ENCODE measurements at regions not wholly inside any gene's neighbourhood (a gene's known extent, or its start where the extent isn't known, plus 50 kb on each side); places are given as distances from the start of the nearest gene placed in this dataset.

- DNase-seq (ENCODE audit: low read depth in 2 of 2): no peak
- no peak overlapping the region for H3K4me2 ChIP-seq (ENCODE audit: extremely low read depth, insufficient read depth, low read length)
- no peak overlapping the region for H3K9ac ChIP-seq (ENCODE audit: insufficient read depth, low read length)
- no peak overlapping the region for H3K27ac ChIP-seq (ENCODE audit: insufficient read depth, low read length)
- H4K20me1 ChIP-seq (ENCODE audit: control insufficient read depth, extremely low read depth, insufficient read depth, low read length): no peaks in the 10 kb centered on the region
- no peak overlapping the region for H2AFZ ChIP-seq (ENCODE audit: low read length)
- no peaks in the 10 kb centered on the region for H3K36me3 ChIP-seq (ENCODE audit: control insufficient read depth, insufficient read depth, low read length)
- H3K9me3 ChIP-seq (ENCODE audit: control insufficient read depth, insufficient read depth, low read depth, low read length): no peaks in the 10 kb centered on the region
- no peaks in the 10 kb centered on the region for H3K4me1 ChIP-seq (ENCODE audit: control insufficient read depth, extremely low read depth, insufficient read depth, low read length)
- no peak for TF ChIP-seq CTCF (conservative IDR thresholded peaks at IDR 0.05 in 1 of 2, IDR thresholded peaks at IDR 0.05 in 1 of 2; ENCODE audit: low read depth in 1 of 2, low read length in 2 of 2)
- no peak for TF ChIP-seq EZH2 (IDR thresholded peaks at IDR 0.05; ENCODE audit: low read length, missing control alignments)
- no peaks in the 10 kb centered on the region for H3K79me2 ChIP-seq (ENCODE audit: control insufficient read depth, insufficient read depth, low read length)
- H3K4me3 ChIP-seq (replicated peaks in 1 of 4; ENCODE audit: control extremely low read depth in 1 of 4, insufficient read depth in 1 of 4, low read depth in 3 of 4, low read length in 4 of 4): no peak overlapping the region
- H3K27me3 ChIP-seq (ENCODE audit: control insufficient read depth, insufficient read depth, low read length): no peaks in the 10 kb centered on the region
Measured at GRCh38 chr17:54235571-54235970, 412.8 kb downstream of the KIF2B start.

GRCh38 chr17:54237911-54238515 is 415.3 kb downstream of the KIF2B start:
- Histone ChIP-seq H3K79me2 (ENCODE audit: control insufficient read depth, insufficient read depth, low read length) (no peaks in the 10 kb centered on the region), H4K20me1 (ENCODE audit: control insufficient read depth, extremely low read depth, insufficient read depth, low read length) (no peaks in the 10 kb centered on the region), H3K4me3 (replicated peaks in 1 of 4; ENCODE audit: control extremely low read depth in 1 of 4, insufficient read depth in 1 of 4, low read depth in 3 of 4, low read length in 4 of 4) (no peak overlapping the region), H3K9me3 (ENCODE audit: control insufficient read depth, insufficient read depth, low read depth, low read length) (no peaks in the 10 kb centered on the region), H3K9ac (ENCODE audit: insufficient read depth, low read length) (no peak overlapping the region), H3K4me1 (ENCODE audit: control insufficient read depth, extremely low read depth, insufficient read depth, low read length) (no peaks in the 10 kb centered on the region), H3K27me3 (ENCODE audit: control insufficient read depth, insufficient read depth, low read length) (no peaks in the 10 kb centered on the region), H2AFZ (ENCODE audit: low read length) (no peak overlapping the region), H3K4me2 (ENCODE audit: extremely low read depth, insufficient read depth, low read length) (no peak overlapping the region), H3K27ac (ENCODE audit: insufficient read depth, low read length) (no peak overlapping the region), H3K36me3 (ENCODE audit: control insufficient read depth, insufficient read depth, low read length) (no peaks in the 10 kb centered on the region)
- TF ChIP-seq EZH2 (IDR thresholded peaks at IDR 0.05; ENCODE audit: low read length, missing control alignments): no peak
- TF ChIP-seq CTCF (conservative IDR thresholded peaks at IDR 0.05 in 1 of 2, IDR thresholded peaks at IDR 0.05 in 1 of 2; ENCODE audit: low read depth in 1 of 2, low read length in 2 of 2): no peak
- DNase-seq (ENCODE audit: low read depth in 2 of 2): no peak

- no peak for DNase-seq (ENCODE audit: low read depth in 2 of 2)
- Histone ChIP-seq H2AFZ (ENCODE audit: low read length) (no peak overlapping the region), H3K9ac (ENCODE audit: insufficient read depth, low read length) (no peak overlapping the region), H3K27me3 (ENCODE audit: control insufficient read depth, insufficient read depth, low read length) (no peaks in the 10 kb centered on the region), H4K20me1 (ENCODE audit: control insufficient read depth, extremely low read depth, insufficient read depth, low read length) (no peaks in the 10 kb centered on the region), H3K36me3 (ENCODE audit: control insufficient read depth, insufficient read depth, low read length) (no peaks in the 10 kb centered on the region), H3K9me3 (ENCODE audit: control insufficient read depth, insufficient read depth, low read depth, low read length) (no peaks in the 10 kb centered on the region), H3K4me1 (ENCODE audit: control insufficient read depth, extremely low read depth, insufficient read depth, low read length) (no peaks in the 10 kb centered on the region), H3K4me3 (replicated peaks in 1 of 4; ENCODE audit: control extremely low read depth in 1 of 4, insufficient read depth in 1 of 4, low read depth in 3 of 4, low read length in 4 of 4) (no peak overlapping the region), H3K4me2 (ENCODE audit: extremely low read depth, insufficient read depth, low read length) (no peak overlapping the region), H3K79me2 (ENCODE audit: control insufficient read depth, insufficient read depth, low read length) (no peaks in the 10 kb centered on the region), H3K27ac (ENCODE audit: insufficient read depth, low read length) (no peak overlapping the region)
- no peak for TF ChIP-seq EZH2 (IDR thresholded peaks at IDR 0.05; ENCODE audit: low read length, missing control alignments)
- TF ChIP-seq CTCF (conservative IDR thresholded peaks at IDR 0.05 in 1 of 2, IDR thresholded peaks at IDR 0.05 in 1 of 2; ENCODE audit: low read depth in 1 of 2, low read length in 2 of 2): no peak
Measured at GRCh38 chr17:54239291-54239690, 416.6 kb downstream of the KIF2B start.
